CD4-positive, alpha-beta T cell treated with Interleukin-4 for 1 hour (primary cell): ENCODE measurements at regions not wholly inside any gene's neighbourhood (a gene's known extent, or its start where the extent isn't known, plus 50 kb on each side); places are given as distances from the start of the nearest gene placed in this dataset.

Experiments used
- DNase-seq, 2 donors: peaks; one replicate each; pipeline ENCODE4 v3.0.0-alpha.2; 2020 to 2022

- DNase-seq = no peak
Measured at GRCh38 chr6:14903176-14904038, 342.5 kb upstream of the JARID2 start.

- DNase-seq = no peak
Measured at GRCh38 chr6:14905201-14905600, 340.7 kb upstream of the JARID2 start.

GRCh38 chr6:14906621-14907020, 339.2 kb upstream of the JARID2 start:
- no peak for DNase-seq

- DNase-seq = peak; percentile 41 to 75
Measured at GRCh38 chr6:14910692-14911547, 334.9 kb upstream of the JARID2 start.

GRCh38 chr6:14912226-14912625, 333.6 kb upstream of the JARID2 start:
- DNase-seq = no peak

- DNase-seq = no peak
Measured at GRCh38 chr6:14912706-14913105, 333.2 kb upstream of the JARID2 start.

- DNase-seq = no peak
Measured at GRCh38 chr6:14913931-14914330, 331.9 kb upstream of the JARID2 start.

- no peak for DNase-seq
Measured at GRCh38 chr6:14915888-14916832, 329.7 kb upstream of the JARID2 start.

- DNase-seq = no peak
Measured at GRCh38 chr6:14917109-14917910, 328.6 kb upstream of the JARID2 start.

GRCh38 chr6:14918200-14918907, 327.5 kb upstream of the JARID2 start:
- no peak for DNase-seq

- peak in 1 of 2 donors; percentile 40 for DNase-seq
Measured at GRCh38 chr6:14919038-14919670, 326.7 kb upstream of the JARID2 start.

- DNase-seq = no peak
Measured at GRCh38 chr6:14920276-14920675, 325.6 kb upstream of the JARID2 start.

- peak; percentile 25 to 79 for DNase-seq
Measured at GRCh38 chr6:14921170-14921569, 324.7 kb upstream of the JARID2 start.

GRCh38 chr6:14921878-14922671, 323.8 kb upstream of the JARID2 start:
- peak; percentile 22 to 70 for DNase-seq

- DNase-seq = no peak
Measured at GRCh38 chr6:14922706-14923460, 323.0 kb upstream of the JARID2 start.

- DNase-seq = no peak
Measured at GRCh38 chr6:14924126-14925024, 321.5 kb upstream of the JARID2 start.

GRCh38 chr6:14925025-14925698, 320.7 kb upstream of the JARID2 start:
- DNase-seq = no peak
